ENCODE measurements at regions not wholly inside any gene's neighbourhood (a gene's known extent, or its start where the extent isn't known, plus 50 kb on each side); places are given as distances from the start of the nearest gene placed in this dataset.
"Not testable (repeated sequence)": the region's sequence is repeated elsewhere in the genome, so short reads cannot be mapped to it uniquely, and the experiment has no call there.

GRCh38 chr13:30058429-30058828 lies 208.0 kb upstream of the UBL3 start:
- FAIRE-seq = no peak

- not testable (repeated sequence) for FAIRE-seq
Observed at GRCh38 chr13:30054546-30054945, 204.1 kb upstream of the UBL3 start.

GRCh38 chr13:30053939-30054338 lies 203.5 kb upstream of the UBL3 start:
- FAIRE-seq = no peak

- no peak for FAIRE-seq
Observed at GRCh38 chr13:30052120-30052519, 201.7 kb upstream of the UBL3 start.

- no peak for FAIRE-seq
Observed at GRCh38 chr13:30051531-30052060, 201.2 kb upstream of the UBL3 start.

- FAIRE-seq = no peak
Observed at GRCh38 chr13:30049692-30050091, 199.3 kb upstream of the UBL3 start.

GRCh38 chr13:30047154-30047874 lies 196.9 kb upstream of the UBL3 start:
- FAIRE-seq = no peak

GRCh38 chr13:30045916-30046704 lies 195.7 kb upstream of the UBL3 start:
- FAIRE-seq = no peak

GRCh38 chr13:30044932-30045331 lies 194.5 kb upstream of the UBL3 start:
- FAIRE-seq = no peak

- no peak for FAIRE-seq
Observed at GRCh38 chr13:30043631-30043925, 193.2 kb upstream of the UBL3 start.

GRCh38 chr13:30042891-30043630 lies 192.6 kb upstream of the UBL3 start:
- FAIRE-seq = no peak

- FAIRE-seq = no peak
Observed at GRCh38 chr13:30042272-30042671, 191.9 kb upstream of the UBL3 start.

- no peak for FAIRE-seq
Observed at GRCh38 chr13:30039511-30039911, 189.1 kb upstream of the UBL3 start.

GRCh38 chr13:30038884-30039283 lies 188.5 kb upstream of the UBL3 start:
- no peak for FAIRE-seq

GRCh38 chr13:30037766-30038165 lies 187.3 kb upstream of the UBL3 start:
- no peak for FAIRE-seq

- FAIRE-seq = no peak
Observed at GRCh38 chr13:30037306-30037705, 186.9 kb upstream of the UBL3 start.

GRCh38 chr13:30034458-30034795 lies 184.0 kb upstream of the UBL3 start:
- no peak for FAIRE-seq

GRCh38 chr13:30033681-30034457 lies 183.5 kb upstream of the UBL3 start:
- no peak for FAIRE-seq

- no peak for FAIRE-seq
Observed at GRCh38 chr13:30032263-30032662, 181.8 kb upstream of the UBL3 start.

GRCh38 chr13:30031488-30031887 lies 181.1 kb upstream of the UBL3 start:
- FAIRE-seq = no peak

- no peak for FAIRE-seq
Observed at GRCh38 chr13:30030141-30030750, 179.8 kb upstream of the UBL3 start.

Data from G401.6 (cell line).